Stromal cell of bone marrow (primary cell): ENCODE measurements at regions not wholly inside any gene's neighbourhood (a gene's known extent, or its start where the extent isn't known, plus 50 kb on each side); places are given as distances from the start of the nearest gene placed in this dataset.

ENCODE experiments used
- DNase-seq: peaks from one replicate; pipeline ENCODE4 v3.0.0-alpha.2; 2012; ENCODE audit warnings: low read depth

- no peak for DNase-seq
These were observed 71.0 kb upstream of the TAF1B start for GRCh38 chr2:9772035-9772998.

GRCh38 chr2:9772999-9773902, 70.0 kb upstream of the TAF1B start:
- no peak for DNase-seq

- DNase-seq, result no peak
These were observed 69.4 kb upstream of the TAF1B start for GRCh38 chr2:9773903-9774239.

GRCh38 chr2:9774266-9774665, 69.0 kb upstream of the TAF1B start:
- peak; percentile 50 for DNase-seq

GRCh38 chr2:9775351-9775750, 67.9 kb upstream of the TAF1B start:
- no peak for DNase-seq

- DNase-seq, result no peak
These were observed 67.1 kb upstream of the TAF1B start for GRCh38 chr2:9775999-9776712.

- no peak for DNase-seq
These were observed 66.2 kb upstream of the TAF1B start for GRCh38 chr2:9777081-9777480.

GRCh38 chr2:9778012-9778411, 65.3 kb upstream of the TAF1B start:
- DNase-seq, result no peak

GRCh38 chr2:9778471-9779316, 64.6 kb upstream of the TAF1B start:
- DNase-seq, result no peak

- DNase-seq, result no peak
These were observed 63.5 kb upstream of the TAF1B start for GRCh38 chr2:9779596-9780264.

GRCh38 chr2:9780368-9781130, 62.7 kb upstream of the TAF1B start:
- DNase-seq, result no peak

GRCh38 chr2:9781252-9781651, 62.0 kb upstream of the TAF1B start:
- no peak for DNase-seq

GRCh38 chr2:9782197-9782719, 61.0 kb upstream of the TAF1B start:
- no peak for DNase-seq

- no peak for DNase-seq
These were observed 53.9 kb upstream of the TAF1B start for GRCh38 chr2:9789371-9789770.

GRCh38 chr2:9790702-9791225, 52.5 kb upstream of the TAF1B start:
- no peak for DNase-seq

GRCh38 chr2:9791711-9792110, 51.6 kb upstream of the TAF1B start:
- DNase-seq, result no peak

GRCh38 chr2:9793156-9793917, 49.9 kb upstream of the TAF1B start:
- DNase-seq, result no peak
